ENCODE measurements at regions not wholly inside any gene's neighbourhood (a gene's known extent, or its start where the extent isn't known, plus 50 kb on each side); places are given as distances from the start of the nearest gene placed in this dataset.

- no peak for TF ChIP-seq CTCF (IDR thresholded peaks at IDR 0.05; ENCODE audit: insufficient read depth, missing control alignments)
- DNase-seq (ENCODE audit: insufficient read length, low spot score), result no peak
- no peak for FAIRE-seq
Observed at GRCh38 chr13:42396901-42397655, 125.1 kb downstream of the AKAP11 start.

GRCh38 chr13:42398533-42398932 is 126.6 kb downstream of the AKAP11 start:
- TF ChIP-seq CTCF (IDR thresholded peaks at IDR 0.05; ENCODE audit: insufficient read depth, missing control alignments), result no peak
- FAIRE-seq, result no peak
- no peak for DNase-seq (ENCODE audit: insufficient read length, low spot score)

GRCh38 chr13:42400188-42400833 is 128.4 kb downstream of the AKAP11 start:
- DNase-seq (ENCODE audit: insufficient read length, low spot score) (no peak), FAIRE-seq (no peak)
- TF ChIP-seq CTCF (IDR thresholded peaks at IDR 0.05; ENCODE audit: insufficient read depth, missing control alignments), result no peak

GRCh38 chr13:42401376-42401775 is 129.4 kb downstream of the AKAP11 start:
- TF ChIP-seq CTCF (IDR thresholded peaks at IDR 0.05; ENCODE audit: insufficient read depth, missing control alignments), result no peak
- no peak for FAIRE-seq
- no peak for DNase-seq (ENCODE audit: insufficient read length, low spot score)

- TF ChIP-seq CTCF (IDR thresholded peaks at IDR 0.05; ENCODE audit: insufficient read depth, missing control alignments), result no peak
- FAIRE-seq (no peak), DNase-seq (ENCODE audit: insufficient read length, low spot score) (no peak)
Observed at GRCh38 chr13:42405665-42406390, 133.9 kb downstream of the AKAP11 start.

- FAIRE-seq, result no peak
- no peak for TF ChIP-seq CTCF (IDR thresholded peaks at IDR 0.05; ENCODE audit: insufficient read depth, missing control alignments)
- DNase-seq (ENCODE audit: insufficient read length, low spot score), result no peak
Observed at GRCh38 chr13:42409075-42409474, 137.1 kb downstream of the AKAP11 start.

Data from D721Med (cell line).